ENCODE measurements at regions not wholly inside any gene's neighbourhood (a gene's known extent, or its start where the extent isn't known, plus 50 kb on each side); places are given as distances from the start of the nearest gene placed in this dataset.
"Not testable (repeated sequence)": the region's sequence is repeated elsewhere in the genome, so short reads cannot be mapped to it uniquely, and the experiment has no call there.

DNA sequence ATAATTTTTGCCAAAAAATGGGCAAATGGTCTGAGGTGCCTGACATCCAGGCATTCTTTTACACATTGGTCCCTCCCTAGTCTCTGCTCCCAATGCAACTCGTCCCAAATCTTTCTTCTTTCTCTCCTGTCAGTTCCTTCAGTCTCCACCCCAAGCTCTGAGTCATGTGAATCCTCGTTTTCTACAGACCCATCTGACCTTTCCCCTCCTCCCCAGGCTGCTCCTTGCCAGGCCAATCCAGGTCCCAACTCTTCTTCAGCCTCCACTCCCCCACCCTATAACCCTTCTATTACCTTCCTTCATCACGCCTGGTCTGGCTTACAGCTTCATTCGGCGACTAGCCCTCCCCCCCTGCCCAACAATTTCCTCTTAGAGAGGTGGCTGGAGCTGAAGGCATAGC is 55.3 kb downstream of the BBS10 start:
- not testable (repeated sequence) for DNase-seq (ENCODE audit: low spot score)

DNA sequence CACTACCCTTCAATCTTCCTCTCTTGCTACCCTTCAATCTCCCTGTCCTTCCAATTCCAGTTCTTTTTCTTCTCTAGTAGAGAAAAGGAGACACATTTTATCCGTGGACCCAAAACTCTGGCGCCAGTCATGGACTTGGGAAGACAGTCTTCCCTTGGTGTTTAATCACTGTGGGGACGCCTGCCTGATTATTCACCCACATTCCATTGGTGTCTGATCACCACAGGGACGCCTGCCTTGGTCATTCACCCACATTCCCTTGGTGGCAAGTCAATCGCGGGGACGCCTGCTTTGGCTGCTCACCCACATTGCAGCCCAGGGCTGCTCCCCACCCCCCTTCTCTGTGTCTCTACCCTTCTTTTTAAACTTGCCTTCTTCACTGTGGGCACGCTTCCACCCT is 55.9 kb downstream of the BBS10 start:
- DNase-seq (ENCODE audit: low spot score), result peak; percentile 78

DNA sequence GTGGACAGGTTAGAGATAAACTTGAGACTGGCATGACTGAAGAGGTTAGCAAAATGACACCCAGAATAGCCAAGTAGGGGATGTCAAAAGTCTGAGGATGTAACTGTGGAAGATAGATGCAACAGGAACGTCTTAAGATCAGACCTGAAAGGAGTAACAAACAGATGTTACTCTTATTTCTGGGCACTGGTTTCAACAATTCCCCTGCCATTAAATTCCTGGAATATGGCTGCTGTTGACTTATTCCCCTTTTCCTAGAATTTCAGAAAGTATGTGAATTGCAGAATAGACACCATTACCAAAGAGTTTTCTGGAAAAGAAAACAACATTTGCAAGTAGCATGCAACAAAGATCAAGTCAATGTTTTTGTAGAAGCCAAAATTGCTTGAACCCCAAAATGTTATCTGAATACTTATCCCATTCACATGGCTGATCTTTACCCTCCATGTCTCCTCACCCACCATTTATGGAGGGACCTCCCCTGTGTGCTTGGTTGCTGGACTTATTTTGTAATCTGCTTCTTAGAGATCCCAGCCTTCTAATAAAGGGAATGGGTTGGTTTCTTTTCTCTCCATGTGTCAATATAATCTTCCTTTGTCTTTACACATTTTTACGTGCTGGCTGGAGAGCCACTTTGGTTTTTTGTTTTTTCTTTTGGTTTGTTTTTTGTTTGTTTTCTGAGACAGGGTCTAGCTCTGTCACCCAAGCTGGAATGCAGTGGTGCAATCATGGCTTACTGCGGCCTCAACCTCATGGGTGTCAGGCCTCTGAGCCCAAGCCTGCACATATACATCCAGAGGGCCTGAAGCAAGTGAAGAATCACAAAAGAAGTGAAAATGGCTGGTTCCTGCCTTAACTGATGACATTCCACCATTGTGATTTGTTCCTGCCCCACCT is 57.0 kb downstream of the BBS10 start:
- DNase-seq (ENCODE audit: low spot score), result no peak

DNA sequence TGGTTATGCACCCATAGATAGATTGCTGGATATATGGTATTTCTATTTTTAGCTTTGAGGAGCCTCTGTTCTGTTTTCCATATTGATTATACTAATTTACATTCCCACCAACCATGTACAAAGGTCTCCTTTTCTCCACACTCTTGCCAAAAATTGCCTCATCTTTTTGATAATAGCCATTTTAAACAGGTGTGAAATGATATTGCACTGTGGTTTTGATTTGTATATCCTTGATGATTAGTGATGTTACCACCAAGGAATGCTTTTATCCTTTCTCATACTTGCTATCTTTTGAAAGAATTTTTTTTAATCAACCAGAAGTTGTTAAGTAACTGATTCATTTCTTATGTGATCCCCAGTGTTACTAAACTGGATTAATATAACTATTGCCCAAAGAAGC is 60.0 kb downstream of the BBS10 start:
- DNase-seq (ENCODE audit: low spot score), result peak; percentile 54

DNA sequence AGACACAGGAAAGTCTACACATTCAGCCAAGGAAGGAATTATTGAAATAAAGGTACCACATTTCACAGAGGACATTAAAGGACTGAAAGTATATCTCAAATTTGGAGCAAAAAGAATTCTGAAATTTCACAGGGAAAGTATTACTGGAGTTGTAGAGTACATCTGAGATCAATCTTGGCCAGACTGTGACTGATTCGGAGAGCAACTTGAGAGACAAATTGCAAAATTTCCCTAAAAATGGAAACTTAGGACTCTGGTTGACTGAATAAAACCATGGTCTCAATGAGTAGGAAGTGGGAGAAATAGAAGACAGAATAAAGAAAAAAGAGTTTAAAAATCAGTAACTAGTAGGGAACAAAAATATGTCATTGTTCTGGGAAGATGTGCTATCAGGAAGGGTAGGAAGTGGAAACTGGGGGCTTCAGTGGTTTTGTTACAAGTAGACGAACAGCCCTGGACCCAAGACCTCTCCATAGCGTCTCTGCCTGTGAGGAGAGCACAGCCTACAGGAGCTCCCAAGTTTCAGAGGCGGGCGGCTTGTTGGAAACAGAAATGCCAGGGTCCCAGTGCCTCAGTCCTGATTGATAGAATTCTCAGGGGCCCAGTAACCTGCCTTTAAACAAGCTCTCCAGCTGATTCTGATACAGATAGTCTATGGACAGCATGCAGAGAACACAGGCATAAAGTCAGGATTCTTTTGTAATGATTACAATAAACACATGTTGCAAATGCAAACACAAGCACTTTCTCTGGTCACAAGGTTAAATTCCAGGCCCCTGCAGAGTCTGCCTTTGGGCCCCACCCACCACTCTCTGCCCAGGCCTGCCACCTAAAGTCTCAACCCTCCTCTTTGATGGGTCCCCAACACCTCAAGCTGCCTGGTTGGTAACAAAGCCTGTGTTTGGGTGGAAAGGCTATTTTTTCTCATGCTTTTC is 63.1 kb downstream of the BBS10 start:
- peak; percentile 58 for DNase-seq (ENCODE audit: low spot score)

GRCh38 chr12:76282744-76283143 is 65.5 kb downstream of the BBS10 start:
- no peak for DNase-seq (ENCODE audit: low spot score)

GRCh38 chr12:76277480-76277879 is 70.7 kb downstream of the BBS10 start:
- DNase-seq (ENCODE audit: low spot score), result peak; percentile 89

GRCh38 chr12:76276499-76277151 is 71.6 kb downstream of the BBS10 start:
- DNase-seq (ENCODE audit: low spot score), result no peak

DNA sequence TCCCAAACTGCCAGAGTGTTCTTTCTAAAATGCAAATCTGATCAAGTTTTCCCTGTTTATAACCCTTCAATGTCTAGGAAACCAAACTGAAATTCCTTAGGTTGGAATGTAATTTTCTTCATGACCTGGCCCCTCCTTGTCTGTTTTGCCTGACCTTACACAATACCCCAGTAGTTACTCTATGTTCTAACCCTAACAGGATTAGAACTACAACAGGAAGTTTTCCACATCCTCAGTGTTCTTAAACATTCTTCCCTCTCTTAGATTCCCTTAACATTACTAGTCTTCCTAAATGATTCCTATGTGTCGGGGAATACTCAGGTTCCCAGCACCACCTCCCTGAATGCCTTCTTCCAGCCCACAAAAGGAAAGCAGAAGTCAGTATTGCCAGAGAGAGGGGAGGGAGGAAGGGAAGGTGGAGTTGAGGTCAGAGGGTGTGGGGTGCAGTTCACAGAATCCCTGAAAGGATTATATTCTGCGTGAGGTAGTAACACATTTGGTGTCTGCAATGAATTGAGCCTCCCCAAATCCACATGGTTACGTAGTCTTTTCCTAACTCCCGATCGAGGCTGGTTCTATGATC is 72.6 kb downstream of the BBS10 start:
- no peak for DNase-seq (ENCODE audit: low spot score)

GRCh38 chr12:76274420-76275083 is 73.7 kb downstream of the BBS10 start:
- DNase-seq (ENCODE audit: low spot score), result peak; percentile 82

GRCh38 chr12:76272287-76272686 is 75.9 kb downstream of the BBS10 start:
- DNase-seq (ENCODE audit: low spot score), result no peak

GRCh38 chr12:76270657-76271358 is 77.4 kb downstream of the BBS10 start:
- no peak for DNase-seq (ENCODE audit: low spot score)

DNA sequence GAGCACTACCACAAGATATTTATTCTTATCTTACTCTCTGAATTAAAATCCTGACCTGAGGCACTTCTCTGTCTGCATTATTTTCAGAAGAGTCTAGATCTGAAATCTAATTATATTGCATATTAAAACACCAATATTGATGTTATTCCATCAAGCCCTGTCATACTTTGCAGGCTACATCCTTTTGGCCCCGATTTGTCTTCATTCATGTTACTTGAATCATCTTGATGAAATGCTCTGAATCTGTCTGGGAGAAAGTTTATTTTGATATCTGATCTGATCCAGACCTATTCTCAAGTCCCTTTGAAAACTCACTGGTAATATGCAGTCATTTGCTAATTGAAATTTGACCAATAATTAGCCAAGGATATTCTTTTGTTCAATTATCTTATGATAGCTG is 79.9 kb downstream of the BBS10 start:
- no peak for DNase-seq (ENCODE audit: low spot score)

- peak; percentile 92 for DNase-seq (ENCODE audit: low spot score)
Measured at GRCh38 chr12:76266797-76267196, 81.4 kb downstream of the BBS10 start.

GRCh38 chr12:76265424-76266180 is 82.6 kb downstream of the BBS10 start:
- peak; percentile 39 for DNase-seq (ENCODE audit: low spot score)

DNA sequence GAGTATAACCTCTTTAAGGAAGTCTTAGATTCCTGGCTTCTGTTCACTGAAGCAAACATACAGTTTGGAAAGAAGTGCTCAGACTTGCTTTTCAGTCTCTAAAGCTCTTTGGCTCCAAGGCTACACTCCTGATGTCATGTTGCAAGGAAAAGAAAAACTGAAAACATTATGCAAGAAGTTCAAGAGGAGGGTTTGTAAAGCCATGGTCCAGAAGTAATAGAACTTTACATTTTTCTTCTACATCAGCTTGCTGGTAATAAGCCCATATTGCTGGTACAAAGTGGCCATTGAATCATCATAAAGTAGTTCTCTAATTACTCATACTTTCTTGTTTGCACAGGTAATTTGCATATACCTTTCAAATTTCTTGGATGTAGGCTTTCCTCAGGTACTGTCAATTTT is 83.6 kb downstream of the BBS10 start:
- peak; percentile 53 for DNase-seq (ENCODE audit: low spot score)

- DNase-seq (ENCODE audit: low spot score), result no peak
Measured at GRCh38 chr12:76263696-76264095, 84.5 kb downstream of the BBS10 start.

DNA sequence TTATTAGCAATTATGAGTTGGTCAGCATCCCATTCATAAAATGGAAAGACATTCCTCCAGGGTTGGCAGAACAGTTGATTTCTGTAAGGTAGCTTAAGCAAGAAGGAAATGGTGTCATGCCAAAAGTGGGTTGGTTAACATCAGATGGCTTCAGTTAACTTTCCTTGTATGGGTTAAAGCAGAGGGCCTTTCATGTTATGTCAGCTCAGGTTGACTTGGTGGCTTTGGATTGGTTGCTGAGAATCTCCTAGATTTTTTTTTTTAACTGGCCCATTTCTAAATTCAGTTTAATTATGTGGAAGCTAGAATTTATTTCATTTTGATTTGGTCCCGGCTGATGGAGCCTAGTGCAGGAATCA is 87.8 kb downstream of the BBS10 start:
- no peak for DNase-seq (ENCODE audit: low spot score)

- DNase-seq (ENCODE audit: low spot score), result peak; percentile 77
Measured at GRCh38 chr12:76259660-76260389, 88.4 kb downstream of the BBS10 start.
